ENCODE measurements at regions not wholly inside any gene's neighbourhood (a gene's known extent, or its start where the extent isn't known, plus 50 kb on each side); places are given as distances from the start of the nearest gene placed in this dataset.

- H4K20me1 ChIP-seq (ENCODE audit: control insufficient read depth, insufficient read depth, insufficient read length) = no peaks in the 10 kb centered on the region
- no peak overlapping the region for H2BK20ac ChIP-seq (ENCODE audit: low read depth, low read length, poor library complexity, severe bottlenecking)
- no peak for DNase-seq
- no peak overlapping the region for H3K18ac ChIP-seq (ENCODE audit: insufficient read length, low read depth, low read length)
- H3T11ph ChIP-seq (ENCODE audit: low read length) = no peak overlapping the region
- no peak overlapping the region for H3K23ac ChIP-seq (ENCODE audit: insufficient read length, low read depth, low read length)
- no peak overlapping the region for H4K91ac ChIP-seq (ENCODE audit: insufficient read length, low read depth, low read length)
- H2AK5ac ChIP-seq (ENCODE audit: insufficient read length, low read length) = no peak overlapping the region
- no peak overlapping the region for H2BK120ac ChIP-seq (ENCODE audit: low read depth, low read length, poor library complexity, severe bottlenecking)
- Mint-ChIP-seq H3K4me1 (peaks cover 18 to 28% of the 10 kb centered on the region in 2 experiments), H3K9me3 (peaks cover 13 to 17% of the 10 kb centered on the region in 2 experiments), H3K36me3 (ENCODE audit: insufficient read depth in 1 of 3, low read depth in 3 of 3) (peaks cover 4 to 23% (median 12%) of the 10 kb centered on the region in 3 experiments; a peak in 6 of 7 replicates), H3K27ac (no peak overlapping the region; a peak in 2 of 7 replicates), H3K27me3 (ENCODE audit: low read depth) (peaks cover 7% of the 10 kb centered on the region), H3K4me3 (no peak overlapping the region)
- no peak overlapping the region for H2BK5ac ChIP-seq (ENCODE audit: insufficient read length, low read length)
- no peak for TF ChIP-seq CTCF (conservative IDR thresholded peaks at IDR 0.05)
- no peak overlapping the region for H3K14ac ChIP-seq (ENCODE audit: insufficient read depth, low read length)
- no peaks in the 10 kb centered on the region for H3K27me3 ChIP-seq (ENCODE audit: insufficient read depth, low read length)
- no peaks in the 10 kb centered on the region for H3K79me2 ChIP-seq (ENCODE audit: insufficient read depth, low read length)
- H3K4ac ChIP-seq (ENCODE audit: low read depth, low read length) = no peak overlapping the region
- H3K23me2 ChIP-seq (ENCODE audit: insufficient read length, low read depth, low read length, poor library complexity, severe bottlenecking) = no peaks in the 10 kb centered on the region
- no peak overlapping the region for H3K56ac ChIP-seq (ENCODE audit: insufficient read length, low read depth, low read length)
- no peak overlapping the region for H4K8ac ChIP-seq (replicated peaks; ENCODE audit: insufficient read length, low read depth, low read length)
- WGBS (ENCODE audit: extremely low coverage, insufficient read length, low lambda C conversion rate) = 100% methylated on average over 3 of the region's 12 CpGs
- peaks cover 3% of the 10 kb centered on the region; the same call in 1 of the 2 replicates for H3K4me1 ChIP-seq (ENCODE audit: insufficient read depth, low read length)
- H3K9ac ChIP-seq (ENCODE audit: extremely low read depth, insufficient read length, low read length) = no peak overlapping the region
- H3K4me2 ChIP-seq (ENCODE audit: insufficient read depth, insufficient read length, low read length) = no peak overlapping the region
- H3K27ac ChIP-seq (ENCODE audit: insufficient read length, low read depth, low read length) = no peak overlapping the region
- no peak overlapping the region for H2BK15ac ChIP-seq (ENCODE audit: low read depth, low read length)
- H2BK12ac ChIP-seq (ENCODE audit: insufficient read length, low read depth, low read length) = no peak overlapping the region
- peaks cover 13% of the 10 kb centered on the region for H3K9me3 ChIP-seq (ENCODE audit: control insufficient read depth, low read depth, low read length)
- no peaks in the 10 kb centered on the region for H3K79me1 ChIP-seq (ENCODE audit: insufficient read depth, low read depth, low read length, poor library complexity, severe bottlenecking)
- H2AFZ ChIP-seq (ENCODE audit: low read length) = no peak overlapping the region
- H4K5ac ChIP-seq (ENCODE audit: insufficient read length, low read depth, low read length) = no peak overlapping the region
Measured at GRCh38 chr6:14450133-14450504, 332.5 kb downstream of the CD83 start.
